PC-9 (cell line): ENCODE measurements at regions not wholly inside any gene's neighbourhood (a gene's known extent, or its start where the extent isn't known, plus 50 kb on each side); places are given as distances from the start of the nearest gene placed in this dataset.

Experiments used
- CTCF ChIP-seq: fragments of 200-600 bp; sonication (generic); conservative IDR thresholded peaks from 2 replicates; pipeline ENCODE4 v1.6.1; 2017; ENCODE audit warnings: mixed run types, antibody characterized with exemption, mild to moderate bottlenecking, moderate library complexity
- EZH2 ChIP-seq: fragments of 200-600 bp; sonication (generic); IDR thresholded peaks from 2 replicates; pipeline ENCODE4 v1.8.0; 2017; ENCODE audit warnings: antibody characterized with exemption, low read depth

DNA sequence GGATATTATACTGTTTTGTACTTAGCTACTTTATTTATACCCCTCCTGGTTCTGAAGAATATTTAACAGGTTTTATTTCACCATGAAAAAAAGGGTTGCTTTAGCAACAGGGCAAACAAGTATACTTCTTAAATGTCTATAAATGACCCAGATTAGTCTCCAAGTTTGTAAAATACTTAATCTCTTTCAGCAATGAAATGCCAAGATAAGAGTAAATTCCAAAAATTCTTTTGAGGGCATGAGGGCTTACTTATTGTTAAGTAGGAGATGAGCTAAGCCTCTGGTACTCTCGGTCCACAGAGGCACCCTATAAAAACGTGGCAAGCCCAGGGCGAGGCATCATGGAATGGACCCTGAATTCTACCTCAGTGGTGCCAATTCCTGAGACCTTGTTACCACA is 264.8 kb upstream of the NSMCE3 start:
- TF ChIP-seq CTCF (no peak), EZH2 (no peak)
